ENCODE measurements at regions not wholly inside any gene's neighbourhood (a gene's known extent, or its start where the extent isn't known, plus 50 kb on each side); places are given as distances from the start of the nearest gene placed in this dataset.

GRCh38 chr6:140849456-140849855, 1283.3 kb upstream of the GJE1 start:
- no peak for TF ChIP-seq EZH2 (IDR thresholded peaks at IDR 0.05; ENCODE audit: insufficient read depth, poor library complexity, severe bottlenecking)
- no peak for TF ChIP-seq EZH2phosphoT487 (IDR thresholded peaks at IDR 0.05; ENCODE audit: insufficient read depth, low read depth)

Data from GM23248 (cell line).